ENCODE measurements at regions not wholly inside any gene's neighbourhood (a gene's known extent, or its start where the extent isn't known, plus 50 kb on each side); places are given as distances from the start of the nearest gene placed in this dataset.

DNA sequence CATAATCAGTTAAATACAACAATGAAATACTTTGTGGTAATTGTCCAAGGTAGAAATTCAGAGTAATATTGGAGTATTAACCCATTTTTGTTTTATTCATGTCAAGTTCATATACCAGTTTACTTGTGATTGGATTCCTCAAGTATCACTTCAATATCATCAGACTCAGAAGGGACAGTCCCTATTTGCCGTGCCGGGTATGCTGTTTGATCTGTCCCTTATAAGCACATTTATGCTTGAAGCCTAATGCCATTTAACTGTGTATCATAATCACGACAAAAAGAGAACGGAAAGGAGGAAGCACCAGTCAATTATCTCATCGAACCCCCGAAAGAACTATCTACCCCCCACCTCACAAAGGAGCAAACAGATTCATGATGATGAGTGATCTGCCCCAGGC lies 171.0 kb upstream of the TBL1X start:
- TF ChIP-seq CTCF (IDR thresholded peaks at IDR 0.05) (no peak), POLR2A (IDR thresholded peaks at IDR 0.05) (no peak), POLR2AphosphoS5 (IDR thresholded peaks at IDR 0.05) (no peak)
